ENCODE measurements at regions not wholly inside any gene's neighbourhood (a gene's known extent, or its start where the extent isn't known, plus 50 kb on each side); places are given as distances from the start of the nearest gene placed in this dataset.

DNA sequence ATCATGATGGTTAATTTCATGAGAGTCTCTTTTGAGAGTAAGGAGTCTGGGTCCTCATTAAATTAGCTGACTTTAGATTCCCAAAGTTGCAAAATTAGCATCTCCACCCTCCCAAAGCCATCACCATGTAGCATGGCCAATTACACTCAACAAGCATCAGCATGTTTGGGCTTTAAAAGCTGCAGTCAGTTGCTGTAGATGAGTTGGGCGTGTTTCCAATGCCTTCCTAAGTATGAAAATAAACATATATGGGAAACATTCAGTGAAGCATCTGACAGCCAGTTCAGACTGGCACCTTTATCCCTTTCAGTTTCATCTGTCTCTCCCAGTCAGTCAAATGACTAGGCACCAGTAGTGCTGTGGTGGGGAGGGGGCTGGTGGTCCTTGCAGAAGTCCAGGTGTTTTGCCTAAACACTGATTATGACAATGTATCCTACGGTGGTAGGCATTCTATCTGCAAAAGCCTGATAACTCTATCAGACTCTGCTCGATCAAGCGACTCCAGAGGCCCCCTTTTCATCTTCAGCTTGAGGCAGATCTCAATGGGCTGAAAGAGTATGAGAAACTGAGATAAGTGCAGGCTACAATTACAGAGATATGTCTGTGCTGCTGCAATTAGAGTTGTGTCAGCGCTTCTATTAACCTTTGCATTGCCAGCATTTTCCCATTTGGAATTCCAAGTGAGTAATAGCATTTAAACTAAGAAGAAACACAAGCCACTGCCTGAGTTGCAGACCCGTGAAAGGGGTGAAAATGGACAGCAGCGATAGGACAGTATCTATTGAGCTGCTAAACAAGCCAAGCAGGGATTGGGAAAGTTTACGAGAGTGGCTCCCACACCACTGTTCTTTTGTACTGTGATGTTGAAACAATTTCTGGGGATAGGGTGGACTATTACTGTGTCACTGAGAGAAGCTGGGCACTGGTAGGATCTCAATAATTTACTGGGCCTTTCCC lies 67.3 kb upstream of the SPOPL start:
- TF ChIP-seq, protein P1, sequence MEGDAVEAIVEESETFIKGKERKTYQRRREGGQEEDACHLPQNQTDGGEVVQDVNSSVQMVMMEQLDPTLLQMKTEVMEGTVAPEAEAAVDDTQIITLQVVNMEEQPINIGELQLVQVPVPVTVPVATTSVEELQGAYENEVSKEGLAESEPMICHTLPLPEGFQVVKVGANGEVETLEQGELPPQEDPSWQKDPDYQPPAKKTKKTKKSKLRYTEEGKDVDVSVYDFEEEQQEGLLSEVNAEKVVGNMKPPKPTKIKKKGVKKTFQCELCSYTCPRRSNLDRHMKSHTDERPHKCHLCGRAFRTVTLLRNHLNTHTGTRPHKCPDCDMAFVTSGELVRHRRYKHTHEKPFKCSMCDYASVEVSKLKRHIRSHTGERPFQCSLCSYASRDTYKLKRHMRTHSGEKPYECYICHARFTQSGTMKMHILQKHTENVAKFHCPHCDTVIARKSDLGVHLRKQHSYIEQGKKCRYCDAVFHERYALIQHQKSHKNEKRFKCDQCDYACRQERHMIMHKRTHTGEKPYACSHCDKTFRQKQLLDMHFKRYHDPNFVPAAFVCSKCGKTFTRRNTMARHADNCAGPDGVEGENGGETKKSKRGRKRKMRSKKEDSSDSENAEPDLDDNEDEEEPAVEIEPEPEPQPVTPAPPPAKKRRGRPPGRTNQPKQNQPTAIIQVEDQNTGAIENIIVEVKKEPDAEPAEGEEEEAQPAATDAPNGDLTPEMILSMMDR (IDR thresholded peaks at IDR 0.05; ENCODE audit: insufficient read depth, low read length, poor library complexity, severe bottlenecking): no peak
- DNase-seq (ENCODE audit: low read depth): no peak
- Histone ChIP-seq H3K36me3 (ENCODE audit: control insufficient read depth, insufficient read depth, low read length) (no peaks in the 10 kb centered on the region), H3K4me3 (ENCODE audit: low read depth, low read length) (no peak overlapping the region), H3K27me3 (ENCODE audit: control insufficient read depth, insufficient read depth, low read length) (no peaks in the 10 kb centered on the region)

DNA sequence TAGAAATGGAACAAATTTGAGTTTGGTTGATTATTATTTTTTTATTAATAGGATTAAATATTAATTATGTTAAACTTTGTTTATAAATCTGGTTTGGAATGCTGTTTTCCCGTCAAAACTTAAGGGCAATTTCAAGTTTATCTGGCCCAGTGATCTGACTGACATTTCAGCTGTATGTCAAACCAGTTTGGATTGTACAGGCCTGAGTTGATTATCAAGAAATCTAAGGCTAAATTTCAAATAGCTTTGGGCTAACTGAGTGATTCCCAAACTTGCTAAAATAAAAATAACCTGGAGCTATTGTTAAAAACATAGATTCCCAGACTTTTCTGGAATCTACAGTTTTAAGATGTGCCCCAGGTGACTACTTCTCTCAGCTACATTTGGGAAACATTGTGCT lies 65.9 kb upstream of the SPOPL start:
- no peak overlapping the region for H3K4me3 ChIP-seq (ENCODE audit: low read depth, low read length)
- no peak for DNase-seq (ENCODE audit: low read depth)
- no peaks in the 10 kb centered on the region for H3K36me3 ChIP-seq (ENCODE audit: control insufficient read depth, insufficient read depth, low read length)
- TF ChIP-seq, protein P1 (IDR thresholded peaks at IDR 0.05; ENCODE audit: insufficient read depth, low read length, poor library complexity, severe bottlenecking): no peak
- no peaks in the 10 kb centered on the region for H3K27me3 ChIP-seq (ENCODE audit: control insufficient read depth, insufficient read depth, low read length)

DNA sequence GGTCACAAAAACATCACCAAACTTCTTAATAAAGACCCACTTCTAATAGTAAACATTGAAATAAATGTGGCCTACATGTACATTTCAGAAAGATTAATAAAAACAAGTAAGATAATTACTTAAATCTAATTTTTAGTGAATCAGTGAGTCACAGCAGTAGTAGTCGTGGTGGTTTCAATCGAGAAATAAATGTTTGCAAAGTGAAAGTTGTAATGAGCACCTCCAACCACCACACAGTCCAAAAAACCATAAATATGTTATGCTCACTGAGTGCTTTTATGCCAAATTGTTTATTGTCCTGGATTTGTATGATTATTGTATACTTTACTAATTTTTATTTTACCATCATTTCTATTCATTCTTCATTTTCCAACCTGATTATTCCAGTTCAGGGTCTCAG lies 61.8 kb upstream of the SPOPL start:
- no peaks in the 10 kb centered on the region for H3K36me3 ChIP-seq (ENCODE audit: control insufficient read depth, insufficient read depth, low read length)

DNA sequence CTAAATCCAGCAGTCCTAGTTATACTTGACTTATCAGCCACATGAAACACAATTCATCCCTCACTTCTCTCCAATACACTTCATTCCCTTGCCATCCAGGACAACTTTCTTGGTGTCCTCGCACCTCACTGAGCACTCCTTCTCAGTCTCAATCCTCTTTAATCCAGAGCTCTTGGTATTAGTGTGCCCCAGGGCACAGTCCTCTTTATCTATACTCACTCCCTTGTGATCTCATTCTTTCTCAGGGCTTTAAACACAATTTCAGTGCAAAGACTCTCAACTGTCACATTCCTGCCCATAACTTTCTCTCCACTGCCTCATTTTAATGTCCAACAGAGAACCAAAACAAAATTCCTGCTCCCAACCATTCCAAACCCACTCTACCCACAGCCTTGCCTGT lies 60.8 kb upstream of the SPOPL start:
- Histone ChIP-seq H3K4me3 (ENCODE audit: low read depth, low read length) (no peak overlapping the region), H3K36me3 (ENCODE audit: control insufficient read depth, insufficient read depth, low read length) (no peaks in the 10 kb centered on the region), H3K27me3 (ENCODE audit: control insufficient read depth, insufficient read depth, low read length) (no peaks in the 10 kb centered on the region)
- TF ChIP-seq, protein P1 (IDR thresholded peaks at IDR 0.05; ENCODE audit: insufficient read depth, low read length, poor library complexity, severe bottlenecking): no peak
- no peak for DNase-seq (ENCODE audit: low read depth)

More for the DNA sequence above, 61.8 kb upstream of the SPOPL start:
- no peak for DNase-seq (ENCODE audit: low read depth)
- Histone ChIP-seq H3K27me3 (ENCODE audit: control insufficient read depth, insufficient read depth, low read length) (no peaks in the 10 kb centered on the region), H3K4me3 (ENCODE audit: low read depth, low read length) (no peak overlapping the region)
- TF ChIP-seq, protein P1 (IDR thresholded peaks at IDR 0.05; ENCODE audit: insufficient read depth, low read length, poor library complexity, severe bottlenecking): no peak

DNA sequence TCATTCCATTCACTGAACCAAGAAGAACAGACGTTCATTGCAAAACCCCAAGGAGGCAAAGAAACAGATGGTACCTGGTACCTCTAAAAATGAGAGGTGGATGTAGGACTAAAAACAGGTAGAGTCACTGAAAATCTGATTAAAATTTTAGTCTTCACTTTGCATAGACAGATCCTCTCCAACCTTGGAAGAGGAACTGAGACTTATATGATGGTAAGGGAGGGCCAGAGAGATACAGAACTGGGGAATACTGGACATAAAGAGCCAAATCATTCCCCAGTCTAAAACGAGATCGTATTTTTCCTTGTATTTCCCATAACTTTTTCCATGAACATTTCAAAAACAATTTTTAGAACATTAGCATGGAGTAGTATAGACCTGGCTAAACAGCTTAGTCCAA lies 59.7 kb upstream of the SPOPL start:
- TF ChIP-seq, protein P1 (IDR thresholded peaks at IDR 0.05; ENCODE audit: insufficient read depth, low read length, poor library complexity, severe bottlenecking): no peak
- DNase-seq (ENCODE audit: low read depth): no peak
- no peak overlapping the region for H3K4me3 ChIP-seq (ENCODE audit: low read depth, low read length)
- H3K36me3 ChIP-seq (ENCODE audit: control insufficient read depth, insufficient read depth, low read length): no peaks in the 10 kb centered on the region
- no peaks in the 10 kb centered on the region for H3K27me3 ChIP-seq (ENCODE audit: control insufficient read depth, insufficient read depth, low read length)
